GM12872 (cell line): ENCODE measurements at regions not wholly inside any gene's neighbourhood (a gene's known extent, or its start where the extent isn't known, plus 50 kb on each side); places are given as distances from the start of the nearest gene placed in this dataset.

Experiments
- CTCF ChIP-seq: IDR thresholded peaks from 3 replicates; pipeline ENCODE4 v1.5.1; 2011; ENCODE audit warnings: low read depth, mild to moderate bottlenecking, low read length, moderate library complexity; ENCODE audit not compliant: insufficient read depth

GRCh38 chr13:109389892-109390345, 396.5 kb downstream of the IRS2 start:
- no peak for TF ChIP-seq CTCF

DNA sequence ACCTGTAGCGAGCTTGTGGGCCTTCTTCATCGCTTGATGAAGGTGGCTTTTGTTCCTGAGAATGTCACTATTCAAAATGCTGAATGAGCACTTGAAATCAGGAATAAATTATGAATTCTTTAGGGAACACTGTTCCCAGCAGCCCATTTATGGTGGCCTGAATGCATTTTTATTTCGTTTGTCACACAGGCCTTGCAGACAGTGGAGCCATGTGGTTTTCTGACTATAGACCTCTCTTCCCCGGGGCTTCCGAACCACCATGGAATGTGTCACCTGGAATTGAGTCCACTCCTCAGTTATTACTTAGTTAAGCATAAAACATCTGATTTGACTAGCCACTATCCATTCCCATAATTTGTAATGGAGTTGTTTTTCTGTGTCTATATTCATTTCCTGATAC, 396.9 kb downstream of the IRS2 start:
- no peak for TF ChIP-seq CTCF

DNA sequence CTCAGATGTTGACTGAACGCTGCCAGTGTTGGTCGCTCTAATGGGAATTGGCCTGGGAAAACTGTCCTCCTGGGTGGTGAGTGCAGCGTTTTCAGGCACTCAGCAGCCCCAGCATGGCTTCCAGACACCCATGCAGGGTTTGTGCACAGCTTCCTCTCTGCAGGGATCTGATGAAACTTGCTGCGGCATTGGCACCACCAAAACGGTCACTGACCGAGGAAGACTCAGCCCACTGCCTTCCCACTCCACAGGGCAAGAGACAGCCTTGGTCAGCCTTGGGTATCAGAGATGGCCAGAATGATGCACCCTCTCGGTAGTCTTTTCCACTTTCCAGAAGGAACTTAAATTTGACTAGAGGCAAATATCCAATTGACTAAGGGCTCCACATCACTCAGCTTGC, 398.9 kb downstream of the IRS2 start:
- TF ChIP-seq CTCF, result no peak

DNA sequence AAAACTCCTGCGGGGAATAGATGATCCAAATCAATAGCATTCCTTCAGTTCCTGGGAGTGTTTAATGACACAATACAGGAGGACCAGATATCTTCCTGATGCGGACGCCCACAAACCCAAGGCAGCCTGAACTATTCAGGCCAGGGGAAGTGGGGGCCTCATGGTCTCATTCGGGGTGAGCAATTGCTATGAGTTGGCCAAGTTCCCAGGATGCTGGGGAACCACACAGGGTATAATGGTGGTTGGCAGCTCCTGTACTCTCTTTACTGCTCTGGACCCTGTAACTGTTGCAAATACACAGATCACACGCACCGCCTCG, 401.2 kb downstream of the IRS2 start:
- TF ChIP-seq CTCF, result no peak

GRCh38 chr13:109384491-109385241, 401.7 kb downstream of the IRS2 start:
- no peak for TF ChIP-seq CTCF

DNA sequence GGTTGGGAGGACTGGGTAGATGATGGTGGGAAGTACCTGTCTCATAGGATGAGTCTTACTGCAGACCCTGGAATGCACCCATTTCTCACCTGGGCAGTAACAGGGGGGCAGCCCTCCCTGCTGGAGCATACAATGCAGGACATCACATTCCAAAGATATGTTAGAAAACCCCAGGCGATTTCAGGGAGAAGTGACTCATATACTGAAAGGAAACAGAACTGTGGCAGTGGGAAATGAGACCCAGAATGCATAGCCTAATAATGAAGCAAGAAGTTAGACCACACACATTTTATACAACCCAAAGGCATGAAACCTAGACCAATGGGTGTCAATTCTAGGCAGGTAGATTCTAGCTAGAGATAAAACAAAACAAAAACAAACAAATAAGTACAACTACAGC, 402.7 kb downstream of the IRS2 start:
- no peak for TF ChIP-seq CTCF

GRCh38 chr13:109381546-109382180, 404.7 kb downstream of the IRS2 start:
- TF ChIP-seq CTCF, result no peak
